Gastroesophageal sphincter (tissue), 3 donors: ENCODE measurements at regions not wholly inside any gene's neighbourhood (a gene's known extent, or its start where the extent isn't known, plus 50 kb on each side); places are given as distances from the start of the nearest gene placed in this dataset.

ENCODE experiments used
- CTCF ChIP-seq, 4 experiments: fragments of 200-600 bp in 2 of 4; fragments of 450-650 bp in 2 of 4; sonication (generic) in 1 of 4; IDR thresholded peaks; one replicate each; pipeline ENCODE4 v1.5.1; 2017 to 2019; ENCODE audit warnings: antibody characterized with exemption in 4 of 4, mild to moderate bottlenecking in 2 of 4, moderate library complexity in 2 of 4
- POLR2AphosphoS5 ChIP-seq: sonication (generic); formaldehyde crosslinking; IDR thresholded peaks from one replicate; pipeline ENCODE4 v1.6.1; 2017; ENCODE audit warnings: antibody characterized with exemption

DNA sequence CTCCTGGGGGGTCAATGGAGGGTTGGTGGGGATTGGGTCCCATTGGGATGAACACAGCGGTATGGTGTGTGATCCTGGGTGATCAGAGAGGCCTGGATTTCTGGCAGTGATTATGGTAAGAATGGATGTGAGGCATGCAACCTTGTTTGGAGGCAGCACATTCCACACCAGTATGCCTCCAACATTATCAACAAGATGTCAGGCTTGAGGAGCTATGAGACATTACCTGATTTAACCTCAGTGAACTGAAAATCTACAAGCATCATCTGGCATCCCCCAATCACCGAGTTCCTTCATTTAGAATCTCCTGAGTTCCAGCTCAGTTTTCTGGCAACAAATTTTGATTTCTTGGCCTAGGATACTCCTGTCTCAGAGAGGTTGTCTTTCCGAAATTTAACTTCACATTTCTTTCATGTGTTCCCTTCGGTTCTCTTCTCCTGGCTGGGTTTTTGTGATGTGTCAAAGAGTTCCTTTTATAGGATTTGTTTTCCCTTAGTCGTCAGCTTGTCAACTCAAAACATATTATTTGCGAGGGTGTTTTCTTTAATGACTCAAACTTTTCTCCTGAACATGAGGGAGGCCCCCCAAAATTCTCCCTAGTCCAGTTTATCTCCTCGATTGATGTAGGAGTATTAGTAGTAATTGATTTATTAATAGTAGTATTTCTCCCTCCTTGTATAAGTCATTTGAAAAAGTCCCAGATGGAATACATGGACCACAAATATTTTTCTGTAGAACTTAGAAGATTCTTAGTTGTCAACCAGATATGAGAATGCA is 56.0 kb upstream of the FLT1 start:
- TF ChIP-seq CTCF (IDR thresholded peaks at IDR 0.05) (no peak), POLR2AphosphoS5 (no peak)
